ENCODE measurements at regions not wholly inside any gene's neighbourhood (a gene's known extent, or its start where the extent isn't known, plus 50 kb on each side); places are given as distances from the start of the nearest gene placed in this dataset.

GRCh38 chr7:156080046-156080445, 267.8 kb upstream of the SHH start:
- Mint-ChIP-seq H3K36me3 (no peaks in the 10 kb centered on the region), H3K4me3 (no peak overlapping the region), H3K9me3 (no peaks in the 10 kb centered on the region), H3K4me1 (no peaks in the 10 kb centered on the region), H3K27me3 (no peaks in the 10 kb centered on the region), H3K27ac (no peak overlapping the region)
- no peaks in the 10 kb centered on the region for H3K9me3 ChIP-seq (ENCODE audit: control insufficient read depth in 1 of 2, low read length in 2 of 2)
- H3K4me3 ChIP-seq (ENCODE audit: low read length in 2 of 2): no peak overlapping the region
- DNase-seq: no peak
- H3K27me3 ChIP-seq (ENCODE audit: insufficient read depth, low read length): no peaks in the 10 kb centered on the region
- no peak overlapping the region for H3K27ac ChIP-seq (ENCODE audit: low read depth, low read length)
- no peaks in the 10 kb centered on the region for H3K36me3 ChIP-seq (ENCODE audit: insufficient read depth, low read length)
- ChIA-PET CTCF (ENCODE audit: partially characterized antibody) (no interaction called here), POLR2A (ENCODE audit: partially characterized antibody) (no interaction called here)
- intact Hi-C loops (cut with micrococcal nuclease): no loop called here
- H3K4me1 ChIP-seq (ENCODE audit: insufficient read depth, low read length): no peaks in the 10 kb centered on the region

GRCh38 chr7:156079156-156079555, 266.9 kb upstream of the SHH start:
- no peaks in the 10 kb centered on the region for H3K36me3 Mint-ChIP-seq
- no peaks in the 10 kb centered on the region for H3K9me3 Mint-ChIP-seq

GRCh38 chr7:156074982-156075615, 262.8 kb upstream of the SHH start:
- Histone ChIP-seq H3K9me3 (ENCODE audit: control insufficient read depth in 1 of 2, low read length in 2 of 2) (no peaks in the 10 kb centered on the region), H3K27ac (ENCODE audit: low read depth, low read length) (no peak overlapping the region), H3K36me3 (ENCODE audit: insufficient read depth, low read length) (no peaks in the 10 kb centered on the region), H3K4me1 (ENCODE audit: insufficient read depth, low read length) (no peaks in the 10 kb centered on the region), H3K27me3 (ENCODE audit: insufficient read depth, low read length) (no peaks in the 10 kb centered on the region), H3K4me3 (ENCODE audit: low read length in 2 of 2) (no peak overlapping the region)
- Mint-ChIP-seq H3K27ac (no peak overlapping the region), H3K36me3 (no peaks in the 10 kb centered on the region), H3K9me3 (peaks cover 0 to 2% (median 0%) of the 10 kb centered on the region in 8 donors), H3K27me3 (peaks cover 0 to 1% of the 10 kb centered on the region in 2 donors), H3K4me3 (no peak overlapping the region), H3K4me1 (no peaks in the 10 kb centered on the region)
- ChIA-PET CTCF (ENCODE audit: partially characterized antibody) (no interaction called here), POLR2A (ENCODE audit: partially characterized antibody) (no interaction called here)
- no peak for DNase-seq
- intact Hi-C loops (cut with micrococcal nuclease): no loop called here

More at GRCh38 chr7:156079156-156079555, 266.9 kb upstream of the SHH start:
- Histone ChIP-seq H3K27me3 (ENCODE audit: insufficient read depth, low read length) (no peaks in the 10 kb centered on the region), H3K4me3 (ENCODE audit: low read length in 2 of 2) (no peak overlapping the region), H3K36me3 (ENCODE audit: insufficient read depth, low read length) (no peaks in the 10 kb centered on the region), H3K4me1 (ENCODE audit: insufficient read depth, low read length) (no peaks in the 10 kb centered on the region), H3K9me3 (ENCODE audit: control insufficient read depth in 1 of 2, low read length in 2 of 2) (no peaks in the 10 kb centered on the region), H3K27ac (ENCODE audit: low read depth, low read length) (no peak overlapping the region)
- ChIA-PET POLR2A (ENCODE audit: partially characterized antibody) (no interaction called here), CTCF (ENCODE audit: partially characterized antibody) (no interaction called here)
- Mint-ChIP-seq H3K4me3 (no peak overlapping the region), H3K27me3 (no peaks in the 10 kb centered on the region), H3K27ac (no peak overlapping the region), H3K4me1 (no peaks in the 10 kb centered on the region)
- intact Hi-C loops (cut with micrococcal nuclease): no loop called here
- no peak for DNase-seq

- Mint-ChIP-seq H3K27ac (no peak overlapping the region), H3K4me3 (no peak overlapping the region), H3K9me3 (peaks cover 0 to 5% (median 0%) of the 10 kb centered on the region in 8 donors), H3K27me3 (peaks cover 0 to 1% of the 10 kb centered on the region in 2 donors), H3K4me1 (no peaks in the 10 kb centered on the region), H3K36me3 (no peaks in the 10 kb centered on the region)
- Histone ChIP-seq H3K27me3 (ENCODE audit: insufficient read depth, low read length) (no peaks in the 10 kb centered on the region), H3K27ac (ENCODE audit: low read depth, low read length) (no peak overlapping the region), H3K9me3 (ENCODE audit: control insufficient read depth in 1 of 2, low read length in 2 of 2) (no peaks in the 10 kb centered on the region), H3K4me1 (ENCODE audit: insufficient read depth, low read length) (no peaks in the 10 kb centered on the region), H3K4me3 (ENCODE audit: low read length in 2 of 2) (no peak overlapping the region), H3K36me3 (ENCODE audit: insufficient read depth, low read length) (no peaks in the 10 kb centered on the region)
- intact Hi-C loops (cut with micrococcal nuclease): no loop called here
- ChIA-PET CTCF (ENCODE audit: partially characterized antibody) (no interaction called here), POLR2A (ENCODE audit: partially characterized antibody) (no interaction called here)
- no peak for DNase-seq
Observed at GRCh38 chr7:156074084-156074483, 261.8 kb upstream of the SHH start.

GRCh38 chr7:156073366-156074052, 261.2 kb upstream of the SHH start:
- no peaks in the 10 kb centered on the region for H3K27me3 ChIP-seq (ENCODE audit: insufficient read depth, low read length)
- no peak overlapping the region for H3K27ac ChIP-seq (ENCODE audit: low read depth, low read length)
- CTCF ChIA-PET (ENCODE audit: partially characterized antibody): no interaction called here
- no peak overlapping the region for H3K4me3 Mint-ChIP-seq
- H3K4me1 Mint-ChIP-seq: no peaks in the 10 kb centered on the region
- peaks cover 1 to 2% of the 10 kb centered on the region in 2 donors for H3K27me3 Mint-ChIP-seq
- H3K9me3 Mint-ChIP-seq: peaks cover 0 to 5% (median 0%) of the 10 kb centered on the region in 8 donors
- H3K4me1 ChIP-seq (ENCODE audit: insufficient read depth, low read length): no peaks in the 10 kb centered on the region
- DNase-seq: no peak
- intact Hi-C loops (cut with micrococcal nuclease): no loop called here
- no peaks in the 10 kb centered on the region for H3K36me3 Mint-ChIP-seq
- H3K9me3 ChIP-seq (ENCODE audit: control insufficient read depth in 1 of 2, low read length in 2 of 2): no peaks in the 10 kb centered on the region
- POLR2A ChIA-PET (ENCODE audit: partially characterized antibody): no interaction called here
- no peak overlapping the region for H3K4me3 ChIP-seq (ENCODE audit: low read length in 2 of 2)
- H3K27ac Mint-ChIP-seq: no peak overlapping the region
- no peaks in the 10 kb centered on the region for H3K36me3 ChIP-seq (ENCODE audit: insufficient read depth, low read length)

GRCh38 chr7:156071612-156072011, 259.3 kb upstream of the SHH start:
- Histone ChIP-seq H3K36me3 (ENCODE audit: insufficient read depth, low read length) (no peaks in the 10 kb centered on the region), H3K27ac (ENCODE audit: low read depth, low read length) (no peak overlapping the region), H3K4me1 (ENCODE audit: insufficient read depth, low read length) (no peaks in the 10 kb centered on the region), H3K27me3 (ENCODE audit: insufficient read depth, low read length) (no peaks in the 10 kb centered on the region), H3K9me3 (ENCODE audit: control insufficient read depth in 1 of 2, low read length in 2 of 2) (no peaks in the 10 kb centered on the region), H3K4me3 (ENCODE audit: low read length in 2 of 2) (no peak overlapping the region)
- ChIA-PET CTCF (ENCODE audit: partially characterized antibody) (no interaction called here), POLR2A (ENCODE audit: partially characterized antibody) (no interaction called here)
- Mint-ChIP-seq H3K36me3 (no peaks in the 10 kb centered on the region), H3K27ac (no peak overlapping the region), H3K27me3 (peaks cover 2 to 3% of the 10 kb centered on the region in 2 donors), H3K4me3 (peak overlapping the region in 1 of 8 donors; percentile 53), H3K4me1 (no peaks in the 10 kb centered on the region), H3K9me3 (peaks cover 0 to 5% (median under 1%) of the 10 kb centered on the region in 8 donors)
- intact Hi-C loops (cut with micrococcal nuclease): no loop called here
- DNase-seq: no peak

- H3K4me1 Mint-ChIP-seq: no peaks in the 10 kb centered on the region
- intact Hi-C loops (cut with micrococcal nuclease): no loop called here
- no peak overlapping the region for H3K27ac Mint-ChIP-seq
- no peaks in the 10 kb centered on the region for H3K27me3 ChIP-seq (ENCODE audit: insufficient read depth, low read length)
- no peaks in the 10 kb centered on the region for H3K9me3 ChIP-seq (ENCODE audit: control insufficient read depth in 1 of 2, low read length in 2 of 2)
- ChIA-PET CTCF (ENCODE audit: partially characterized antibody) (interaction anchor here (0.8 kb wide), 1 partner anchor 170 kb away, joined by 3 read pairs; no protein-coding TSS in a partner anchor), POLR2A (ENCODE audit: partially characterized antibody) (no interaction called here)
- peaks cover 3 to 9% of the 10 kb centered on the region in 2 donors for H3K27me3 Mint-ChIP-seq
- H3K4me3 ChIP-seq (ENCODE audit: low read length in 2 of 2): no peak overlapping the region
- no peak for DNase-seq
- no peaks in the 10 kb centered on the region for H3K36me3 Mint-ChIP-seq
- H3K36me3 ChIP-seq (ENCODE audit: insufficient read depth, low read length): no peaks in the 10 kb centered on the region
- peaks cover 0 to 5% (median 1%) of the 10 kb centered on the region in 8 donors for H3K9me3 Mint-ChIP-seq
- no peak overlapping the region for H3K4me3 Mint-ChIP-seq
- H3K4me1 ChIP-seq (ENCODE audit: insufficient read depth, low read length): no peaks in the 10 kb centered on the region
- no peak overlapping the region for H3K27ac ChIP-seq (ENCODE audit: low read depth, low read length)
Observed at GRCh38 chr7:156069891-156070290, 257.6 kb upstream of the SHH start.

Measured in CD4-positive, alpha-beta memory T cell (primary cell).